GM12878 (cell line): ENCODE measurements at regions not wholly inside any gene's neighbourhood (a gene's known extent, or its start where the extent isn't known, plus 50 kb on each side); places are given as distances from the start of the nearest gene placed in this dataset.
A peak's percentile ranks its signal among the peaks of the same experiment; 100 is the strongest.

Source experiments
- ATAC-seq: fragments of 200-7000 bp; cut with Tn5 transposase; 3 replicates; pipeline ENCODE4 v1.9.1; 2020; ENCODE audit warnings: mild to moderate bottlenecking, moderate library complexity
- BruUV-seq: library from RNA; stranded (reverse); fragments of 400-500 nt; replicated peaks from 2 replicates; lab custom pipeline; 2021; lab: Mats Ljungman, UMichigan
- CTCF ChIA-PET: fragments of 300-600 bp; sonication (Branson Sonifier 250); formaldehyde crosslinking; extraction: SDS; loops from one replicate; lab custom pipeline; 2021; ENCODE audit warnings: inconsistent platforms; lab: Yijun Ruan, JAX
- POLR2A ChIA-PET: fragments of 350-600 bp; formaldehyde crosslinking; extraction: SDS; loops from one replicate; lab custom pipeline; 2021; ENCODE audit warnings: inconsistent platforms; lab: Charles Lee
- RAD21 ChIA-PET: fragments of 300-600 bp; sonication (Branson Sonifier 250); formaldehyde crosslinking; loops from one replicate; lab custom pipeline; 2023; ENCODE audit warnings: antibody characterized with exemption; ENCODE audit not compliant: unreplicated experiment; lab: Charles Lee
- SMC1A ChIA-PET: fragments of 300-600 bp; sonication (Branson Sonifier 250); formaldehyde crosslinking; loops from one replicate; lab custom pipeline; 2023; ENCODE audit not compliant: unreplicated experiment, uncharacterized antibody; lab: Charles Lee
- DNase-seq: peaks from one replicate; pipeline ENCODE4 v3.0.0-alpha.2; 2011; ENCODE audit warnings: low read depth, low spot score
- FAIRE-seq: peaks from 3 replicates; lab custom pipeline; 2011; peaks lifted over from hg19 to GRCh38; lab: Jason Lieb, UNC
- H2AFZ ChIP-seq: 2 replicates; pipeline ENCODE4 v1.6.0; 2011; ENCODE audit warnings: low read depth, low read length, control low read depth; ENCODE audit not compliant: control insufficient read depth
- H3K27ac ChIP-seq: 2 replicates; pipeline ENCODE4 v1.5.1; 2011; ENCODE audit warnings: control low read depth; ENCODE audit not compliant: control insufficient read depth, insufficient read depth
- H3K27me3 ChIP-seq, 2 experiments: replicated peaks in 1 of 2; 2 replicates each; pipeline versions ENCODE4 v1.6.0 to v1.6.1; 2011; ENCODE audit warnings: low read length in 1 of 2; ENCODE audit not compliant: control insufficient read depth in 2 of 2, insufficient read depth in 2 of 2
- H3K36me3 ChIP-seq, 2 experiments: 2 replicates each; pipeline ENCODE4 v1.5.1; 2011; ENCODE audit warnings: low read length in 1 of 2; ENCODE audit not compliant: control insufficient read depth in 2 of 2, insufficient read depth in 2 of 2
- H3K4me1 ChIP-seq: 2 replicates; pipeline ENCODE4 v1.6.1; 2011; ENCODE audit warnings: mild to moderate bottlenecking, low read length, moderate library complexity, mixed read lengths; ENCODE audit not compliant: control insufficient read depth, insufficient read depth
- H3K4me2 ChIP-seq: 2 replicates; pipeline ENCODE4 v1.6.0; 2011; ENCODE audit warnings: control low read depth; ENCODE audit not compliant: control insufficient read depth, insufficient read depth
- H3K4me3 ChIP-seq: fragments of 200-600 bp; sonication (generic); 2 replicates; pipeline ENCODE4 v1.5.1; 2016
- H3K79me2 ChIP-seq: 2 replicates; pipeline ENCODE4 v1.6.0; 2011; ENCODE audit warnings: low read length; ENCODE audit not compliant: control insufficient read depth, insufficient read depth
- H3K9ac ChIP-seq: 2 replicates; pipeline ENCODE4 v1.8.0; 2011; ENCODE audit warnings: low read length, control low read depth, mixed read lengths; ENCODE audit not compliant: control insufficient read depth, insufficient read depth
- H3K9me3 ChIP-seq: replicated peaks from 3 replicates; pipeline ENCODE4 v1.5.1; 2011; ENCODE audit warnings: mild to moderate bottlenecking, low read length; ENCODE audit not compliant: control insufficient read depth, insufficient read depth
- H4K20me1 ChIP-seq: 2 replicates; pipeline ENCODE4 v1.6.0; 2011; ENCODE audit not compliant: control insufficient read depth, insufficient read depth
- ASH2L ChIP-seq: fragments of 300-600, 200-600 bp; sonication (generic); IDR thresholded peaks from 2 replicates; pipeline ENCODE4 v1.6.1; 2017; ENCODE audit warnings: low read depth, mild to moderate bottlenecking, borderline replicate concordance
- ATF7 ChIP-seq: fragments of 450-650 bp; IDR thresholded peaks from 2 replicates; pipeline ENCODE4 v1.6.1; 2016; ENCODE audit warnings: low read depth, mild to moderate bottlenecking
- CEBPZ ChIP-seq: fragments of 150-350 bp; IDR thresholded peaks from 2 replicates; pipeline ENCODE4 v1.6.1; 2016; ENCODE audit warnings: low read depth, low read length
- CTCF ChIP-seq, 3 experiments: IDR thresholded peaks in 2 of 3; conservative IDR thresholded peaks in 1 of 3; 2 replicates each; pipeline ENCODE4 v1.5.1; 2011; ENCODE audit warnings: low read depth in 3 of 3, low read length in 3 of 3, mild to moderate bottlenecking in 3 of 3, control low read depth in 2 of 3, moderate library complexity in 2 of 3, inconsistent platforms in 1 of 3, mixed read lengths in 1 of 3; ENCODE audit not compliant: control insufficient read depth in 2 of 3, insufficient read depth in 1 of 3; ENCODE audit errors: extremely low read depth in 1 of 3
- MEF2A ChIP-seq: IDR thresholded peaks from 2 replicates; pipeline ENCODE4 v1.6.1; 2011; ENCODE audit warnings: low read depth, mild to moderate bottlenecking, low read length, moderate library complexity; ENCODE audit not compliant: insufficient read depth
- NR2F1 ChIP-seq: fragments of 450-650 bp; conservative IDR thresholded peaks from 2 replicates; pipeline ENCODE4 v1.6.1; 2017; ENCODE audit warnings: mild to moderate bottlenecking
- POLR2AphosphoS5 ChIP-seq: IDR thresholded peaks from 2 replicates; pipeline ENCODE4 v1.6.1; 2011; ENCODE audit warnings: mild to moderate bottlenecking, low read length, inconsistent platforms
- RAD21 ChIP-seq: IDR thresholded peaks from 2 replicates; pipeline ENCODE4 v1.6.1; 2011; ENCODE audit warnings: mild to moderate bottlenecking, low read depth, low read length, moderate library complexity; ENCODE audit not compliant: insufficient read depth
- SKIL ChIP-seq: fragments of 450-650 bp; IDR thresholded peaks from 2 replicates; pipeline ENCODE4 v1.6.1; 2017; ENCODE audit warnings: mild to moderate bottlenecking, low read depth, inconsistent platforms; ENCODE audit not compliant: poor library complexity, severe bottlenecking
- SMAD5 ChIP-seq: IDR thresholded peaks from 2 replicates; pipeline ENCODE4 v1.6.1; 2016; ENCODE audit warnings: antibody characterized with exemption, low read depth
- SMC3 ChIP-seq: IDR thresholded peaks from 2 replicates; pipeline ENCODE4 v1.6.1; 2011; ENCODE audit warnings: low read length, improper control_type of control experiment, borderline replicate concordance
- SUPT20H ChIP-seq: IDR thresholded peaks from 2 replicates; pipeline ENCODE4 v1.6.1; 2011; ENCODE audit warnings: low read depth, mild to moderate bottlenecking, low read length, moderate library complexity, borderline replicate concordance; ENCODE audit not compliant: control insufficient read depth
- WGBS: methylation state at CpG from one replicate; pipeline ENCODE4 v1.1.6; 2016; ENCODE audit warnings: low lambda C conversion rate; ENCODE audit not compliant: insufficient replicate concordance, insufficient coverage; ENCODE audit errors: missing lambda C conversion rate; 5-methylcytosine and 5-hydroxymethylcytosine counted together
- in situ Hi-C: fragments of 300-500 bp; cut with MboI; formaldehyde crosslinking; loops from 9 replicates; pipeline ENCODE4 v1.14.3; 2018; ENCODE audit warnings: mixed read lengths
- intact Hi-C: fragments of 100-400 bp; cut with micrococcal nuclease; formaldehyde crosslinking; loops from one replicate; pipeline ENCODE4 v1.14.2; 2022; ENCODE audit not compliant: unreplicated experiment
- TF ChIP-seq, protein P1 (sequence below): IDR thresholded peaks from 2 replicates; pipeline ENCODE4 v1.6.1; 2011; ENCODE audit warnings: low read depth, low read length, improper control_type of control experiment, borderline replicate concordance

DNA sequence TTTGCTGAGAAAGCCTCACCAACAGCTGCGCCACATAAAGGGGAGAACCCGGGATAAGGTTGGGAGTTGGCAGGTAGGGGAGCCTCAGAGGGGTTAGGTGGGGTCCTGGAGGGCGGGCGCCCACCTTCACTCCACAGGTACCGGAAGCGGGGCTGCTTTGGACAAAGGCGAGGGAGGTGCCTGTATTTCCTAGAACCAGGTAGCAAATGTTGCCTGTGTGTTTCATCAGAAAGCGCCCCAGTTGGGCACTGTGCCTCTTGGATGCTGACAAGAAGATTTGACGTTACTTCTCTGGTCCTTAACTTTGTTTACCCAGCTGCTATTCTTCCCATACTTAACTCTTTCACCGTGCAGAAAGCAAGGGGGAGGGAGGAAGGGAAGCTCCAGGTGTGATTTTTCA lies 278.9 kb downstream of the ZNF536 start (continued):
- no peak for TF ChIP-seq CEBPZ
- no peak for TF ChIP-seq SUPT20H
- no peak for TF ChIP-seq MEF2A
- no peak for TF ChIP-seq SKIL

GRCh38 chr19:30649934-30650614 lies 277.9 kb downstream of the ZNF536 start:
- H4K20me1 ChIP-seq: no peaks in the 10 kb centered on the region
- H3K4me1 ChIP-seq: no peaks in the 10 kb centered on the region
- BruUV-seq: no TSS peak
- H3K4me2 ChIP-seq: no peak overlapping the region
- peak; percentile 24 for DNase-seq
- RAD21 ChIA-PET: no interaction called here
- no peak overlapping the region for H3K9ac ChIP-seq
- H3K79me2 ChIP-seq: no peaks in the 10 kb centered on the region
- H3K4me3 ChIP-seq: no peak overlapping the region
- peak; percentile 68 for ATAC-seq
- 2% methylated on average over 9 of the region's 9 CpGs for WGBS
- no peak overlapping the region for H2AFZ ChIP-seq
- H3K27me3 ChIP-seq: no peaks in the 10 kb centered on the region
- CTCF ChIA-PET: interaction anchor here (0.6 to 2.8 kb wide), 6 partner anchors 9 to 920 kb away, joined by 3 to 16 read pairs (median 4); no protein-coding TSS in a partner anchor
- POLR2A ChIA-PET: no interaction called here
- no peaks in the 10 kb centered on the region for H3K9me3 ChIP-seq
- H3K27ac ChIP-seq: no peak overlapping the region
- intact Hi-C loops: loop anchor here (1.0 to 10.0 kb wide), 4 partner anchors 425 to 920 kb away; no protein-coding TSS in a partner anchor
- peak; percentile 76 for FAIRE-seq
- SMC1A ChIA-PET: interaction anchor here (0.7 to 1.1 kb wide), 2 partner anchors 920 to 1022 kb away, joined by 3 read pairs; no protein-coding TSS in a partner anchor
- no peaks in the 10 kb centered on the region for H3K36me3 ChIP-seq
- in situ Hi-C loops: loop anchor here (5.0 to 10.0 kb wide), 3 partner anchors 765 to 918 kb away; no protein-coding TSS in a partner anchor
- TF ChIP-seq SMAD5 (no peak), ASH2L (no peak), CTCF (IDR thresholded peaks at IDR 0.05 in 2 of 3, conservative IDR thresholded peaks at IDR 0.05 in 1 of 3; ENCODE audit: control insufficient read depth in 2 of 3, extremely low read depth in 1 of 3, insufficient read depth in 1 of 3, low read depth in 3 of 3, low read length in 3 of 3) (peak; percentile 74 to 86 (median 80)), NR2F1 (no peak), SMC3 (peak; percentile 61; the same call in 1 of the 2 replicates), ATF7 (no peak), POLR2AphosphoS5 (no peak), RAD21 (peak; percentile 86)
- TF ChIP-seq, protein P1, sequence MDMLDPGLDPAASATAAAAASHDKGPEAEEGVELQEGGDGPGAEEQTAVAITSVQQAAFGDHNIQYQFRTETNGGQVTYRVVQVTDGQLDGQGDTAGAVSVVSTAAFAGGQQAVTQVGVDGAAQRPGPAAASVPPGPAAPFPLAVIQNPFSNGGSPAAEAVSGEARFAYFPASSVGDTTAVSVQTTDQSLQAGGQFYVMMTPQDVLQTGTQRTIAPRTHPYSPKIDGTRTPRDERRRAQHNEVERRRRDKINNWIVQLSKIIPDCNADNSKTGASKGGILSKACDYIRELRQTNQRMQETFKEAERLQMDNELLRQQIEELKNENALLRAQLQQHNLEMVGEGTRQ: no peak
